Upper lobe of right lung (tissue), 1 donor: ENCODE measurements at regions not wholly inside any gene's neighbourhood (a gene's known extent, or its start where the extent isn't known, plus 50 kb on each side); places are given as distances from the start of the nearest gene placed in this dataset.

ENCODE experiments used
- ATAC-seq: fragments of 200-7000 bp; cut with Tn5 transposase; one replicate; pipeline ENCODE4 v1.9.1; 2020; ENCODE audit warnings: mild to moderate bottlenecking, moderate library complexity
- DNase-seq: peaks from one replicate; pipeline ENCODE4 v3.0.0-alpha.2; 2020
- H3K27ac ChIP-seq: fragments of 200-600 bp; one replicate; pipeline ENCODE4 v1.8.0; 2022
- H3K27me3 ChIP-seq: fragments of 200-600 bp; one replicate; pipeline ENCODE4 v1.8.0; 2022; ENCODE audit warnings: mild to moderate bottlenecking
- H3K36me3 ChIP-seq: fragments of 200-600 bp; one replicate; pipeline ENCODE4 v1.8.0; 2022
- H3K4me1 ChIP-seq: fragments of 200-600 bp; one replicate; pipeline ENCODE4 v1.8.0; 2022
- H3K4me3 ChIP-seq: fragments of 200-600 bp; one replicate; pipeline ENCODE4 v1.8.0; 2022; ENCODE audit warnings: mild to moderate bottlenecking
- H3K9me3 ChIP-seq: fragments of 200-600 bp; one replicate; pipeline ENCODE4 v1.8.0; 2022
- CTCF ChIP-seq: fragments of 200-600 bp; IDR thresholded peaks from one replicate; pipeline ENCODE4 v1.8.0; 2022; ENCODE audit warnings: antibody characterized with exemption
- intact Hi-C: fragments of 100-400 bp; cut with DNase I; formaldehyde crosslinking; loops from one replicate; pipeline ENCODE4 v1.11.0; 2022
- donor health status: DM: no; HTN: yes; CAD: no; lungs with severe emphysema.

- no peaks in the 10 kb centered on the region for H3K9me3 ChIP-seq
- H3K36me3 ChIP-seq = no peaks in the 10 kb centered on the region
- no peak for TF ChIP-seq CTCF
- no peak overlapping the region for H3K27ac ChIP-seq
- no peak for ATAC-seq
- no peak for DNase-seq
- H3K4me3 ChIP-seq = no peak overlapping the region
- H3K27me3 ChIP-seq = no peaks in the 10 kb centered on the region
- H3K4me1 ChIP-seq = no peaks in the 10 kb centered on the region
- intact Hi-C loops = no loop called here
These were observed 59.3 kb upstream of the JAG1 start for GRCh38 chr20:10733122-10733521.

GRCh38 chr20:10735195-10735949 is 61.6 kb upstream of the JAG1 start:
- Histone ChIP-seq H3K4me3 (no peak overlapping the region), H3K36me3 (no peaks in the 10 kb centered on the region), H3K9me3 (no peaks in the 10 kb centered on the region), H3K27ac (no peak overlapping the region), H3K4me1 (no peaks in the 10 kb centered on the region), H3K27me3 (no peaks in the 10 kb centered on the region)
- intact Hi-C loops = no loop called here
- TF ChIP-seq CTCF = no peak
- DNase-seq (no peak), ATAC-seq (no peak)

- no peaks in the 10 kb centered on the region for H3K9me3 ChIP-seq
- TF ChIP-seq CTCF = no peak
- peak overlapping the region; percentile 8 for H3K27ac ChIP-seq
- H3K36me3 ChIP-seq = no peaks in the 10 kb centered on the region
- no peak for ATAC-seq
- H3K27me3 ChIP-seq = no peaks in the 10 kb centered on the region
- no peaks in the 10 kb centered on the region for H3K4me1 ChIP-seq
- no peak for DNase-seq
- peak overlapping the region; percentile 39 for H3K4me3 ChIP-seq
- intact Hi-C loops = no loop called here
These were observed 65.3 kb upstream of the JAG1 start for GRCh38 chr20:10739134-10739533.

- DNase-seq (no peak), ATAC-seq (peak; percentile 60)
- Histone ChIP-seq H3K4me1 (no peaks in the 10 kb centered on the region), H3K36me3 (no peaks in the 10 kb centered on the region), H3K27ac (peak overlapping the region; percentile 8), H3K4me3 (peak overlapping the region; percentile 39), H3K9me3 (no peaks in the 10 kb centered on the region), H3K27me3 (no peaks in the 10 kb centered on the region)
- intact Hi-C loops = no loop called here
- TF ChIP-seq CTCF = no peak
These were observed 65.8 kb upstream of the JAG1 start for GRCh38 chr20:10739566-10739965.

GRCh38 chr20:10741060-10741459 is 67.3 kb upstream of the JAG1 start:
- DNase-seq = no peak
- no peak overlapping the region for H3K4me3 ChIP-seq
- no peak for TF ChIP-seq CTCF
- H3K36me3 ChIP-seq = no peaks in the 10 kb centered on the region
- H3K9me3 ChIP-seq = no peaks in the 10 kb centered on the region
- no peaks in the 10 kb centered on the region for H3K27me3 ChIP-seq
- no peak for ATAC-seq
- intact Hi-C loops = no loop called here
- H3K27ac ChIP-seq = no peak overlapping the region
- peaks cover 5% of the 10 kb centered on the region for H3K4me1 ChIP-seq

- ATAC-seq = no peak
- H3K36me3 ChIP-seq = no peaks in the 10 kb centered on the region
- H3K27me3 ChIP-seq = no peaks in the 10 kb centered on the region
- no peaks in the 10 kb centered on the region for H3K9me3 ChIP-seq
- no peak overlapping the region for H3K4me3 ChIP-seq
- no peak for TF ChIP-seq CTCF
- peaks cover 5% of the 10 kb centered on the region for H3K4me1 ChIP-seq
- no peak for DNase-seq
- no peak overlapping the region for H3K27ac ChIP-seq
- intact Hi-C loops = no loop called here
These were observed 72.0 kb upstream of the JAG1 start for GRCh38 chr20:10745790-10746189.
